ENCODE measurements at regions not wholly inside any gene's neighbourhood (a gene's known extent, or its start where the extent isn't known, plus 50 kb on each side); places are given as distances from the start of the nearest gene placed in this dataset.

- WGBS, result 42% methylated on average over 1 of the region's 1 CpG
- DNase-seq (ENCODE audit: low spot score), result no peak
- no peak overlapping the region for H3K9ac ChIP-seq (ENCODE audit: low read depth in 1 of 2, low read length in 2 of 2)
- H3K4me3 ChIP-seq (ENCODE audit: low read depth in 1 of 3, low read length in 3 of 3), result no peak overlapping the region
- H3K9me3 ChIP-seq (ENCODE audit: control insufficient read depth in 4 of 4, low read length in 3 of 4), result no peaks in the 10 kb centered on the region
- H3K4me1 ChIP-seq (ENCODE audit: control insufficient read depth in 4 of 4, insufficient read depth in 4 of 4, low read length in 3 of 4), result no peaks in the 10 kb centered on the region
- H3K27ac ChIP-seq (ENCODE audit: low read depth in 1 of 2, low read length in 2 of 2), result no peak overlapping the region
- no peaks in the 10 kb centered on the region for H3K36me3 ChIP-seq (ENCODE audit: control insufficient read depth in 4 of 4, insufficient read depth in 3 of 4, low read depth in 1 of 4, low read length in 3 of 4)
- H3K27me3 ChIP-seq (ENCODE audit: control insufficient read depth in 4 of 4, insufficient read depth in 4 of 4, low read length in 3 of 4), result no peaks in the 10 kb centered on the region
- TF ChIP-seq ATF3 (IDR thresholded peaks at IDR 0.05) (no peak), MAX (IDR thresholded peaks at IDR 0.05) (no peak)
Observed at GRCh38 chr6:137783710-137784109, 83.3 kb upstream of the TNFAIP3 start.

- no peaks in the 10 kb centered on the region for H3K4me1 ChIP-seq (ENCODE audit: control insufficient read depth in 4 of 4, insufficient read depth in 4 of 4, low read length in 3 of 4)
- no peaks in the 10 kb centered on the region for H3K27me3 ChIP-seq (ENCODE audit: control insufficient read depth in 4 of 4, insufficient read depth in 4 of 4, low read length in 3 of 4)
- no peak overlapping the region for H3K27ac ChIP-seq (ENCODE audit: low read depth in 1 of 2, low read length in 2 of 2)
- no peak overlapping the region for H3K4me3 ChIP-seq (ENCODE audit: low read depth in 1 of 3, low read length in 3 of 3)
- WGBS, result 57% methylated on average over 1 of the region's 1 CpG
- no peaks in the 10 kb centered on the region for H3K9me3 ChIP-seq (ENCODE audit: control insufficient read depth in 4 of 4, low read length in 3 of 4)
- no peak overlapping the region for H3K9ac ChIP-seq (ENCODE audit: low read depth in 1 of 2, low read length in 2 of 2)
- no peaks in the 10 kb centered on the region for H3K36me3 ChIP-seq (ENCODE audit: control insufficient read depth in 4 of 4, insufficient read depth in 3 of 4, low read depth in 1 of 4, low read length in 3 of 4)
- DNase-seq (ENCODE audit: low spot score), result no peak
- no peak for TF ChIP-seq MAX (IDR thresholded peaks at IDR 0.05)
Observed at GRCh38 chr6:137784583-137784982, 82.5 kb upstream of the TNFAIP3 start.

- DNase-seq (ENCODE audit: low spot score), result no peak
- no peaks in the 10 kb centered on the region for H3K27me3 ChIP-seq (ENCODE audit: control insufficient read depth in 4 of 4, insufficient read depth in 4 of 4, low read length in 3 of 4)
- 97% methylated on average over 2 of the region's 2 CpGs for WGBS
- no peaks in the 10 kb centered on the region for H3K9me3 ChIP-seq (ENCODE audit: control insufficient read depth in 4 of 4, low read length in 3 of 4)
- no peak for TF ChIP-seq REST (IDR thresholded peaks at IDR 0.05)
- no peak for TF ChIP-seq NR2F2 (IDR thresholded peaks at IDR 0.05)
- TF ChIP-seq ATF3 (IDR thresholded peaks at IDR 0.05), result no peak
- no peak for TF ChIP-seq GABPA (IDR thresholded peaks at IDR 0.05 in 1 of 2, conservative IDR thresholded peaks at IDR 0.05 in 1 of 2)
- TF ChIP-seq RAD21 (IDR thresholded peaks at IDR 0.05), result no peak
- no peak for TF ChIP-seq EGR1 (IDR thresholded peaks at IDR 0.05; ENCODE audit: low read depth in 2 of 2)
- no peak for TF ChIP-seq SP1 (IDR thresholded peaks at IDR 0.05)
- TF ChIP-seq FOXA2 (IDR thresholded peaks at IDR 0.05), result no peak
- TF ChIP-seq TAF1 (conservative IDR thresholded peaks at IDR 0.05), result no peak
- H3K4me3 ChIP-seq (ENCODE audit: low read depth in 1 of 3, low read length in 3 of 3), result no peak overlapping the region
- H3K27ac ChIP-seq (ENCODE audit: low read depth in 1 of 2, low read length in 2 of 2), result no peak overlapping the region
- no peaks in the 10 kb centered on the region for H3K4me1 ChIP-seq (ENCODE audit: control insufficient read depth in 4 of 4, insufficient read depth in 4 of 4, low read length in 3 of 4)
- no peaks in the 10 kb centered on the region for H3K36me3 ChIP-seq (ENCODE audit: control insufficient read depth in 4 of 4, insufficient read depth in 3 of 4, low read depth in 1 of 4, low read length in 3 of 4)
- H3K9ac ChIP-seq (ENCODE audit: low read depth in 1 of 2, low read length in 2 of 2), result no peak overlapping the region
Observed at GRCh38 chr6:137787016-137787415, 80.0 kb upstream of the TNFAIP3 start.
